GM18507 (cell line): ENCODE measurements at regions not wholly inside any gene's neighbourhood (a gene's known extent, or its start where the extent isn't known, plus 50 kb on each side); places are given as distances from the start of the nearest gene placed in this dataset.
"Not testable (repeated sequence)": the region's sequence is repeated elsewhere in the genome, so short reads cannot be mapped to it uniquely, and the experiment has no call there.

Source experiments
- DNase-seq: peaks from one replicate; pipeline ENCODE4 v3.0.0; 2011; ENCODE audit warnings: low read depth; ENCODE audit not compliant: insufficient read length; ENCODE audit errors: extremely low spot score
- FAIRE-seq: peaks from 2 replicates; lab custom pipeline; 2011; peaks lifted over from hg19 to GRCh38; lab: Jason Lieb, UNC

DNA sequence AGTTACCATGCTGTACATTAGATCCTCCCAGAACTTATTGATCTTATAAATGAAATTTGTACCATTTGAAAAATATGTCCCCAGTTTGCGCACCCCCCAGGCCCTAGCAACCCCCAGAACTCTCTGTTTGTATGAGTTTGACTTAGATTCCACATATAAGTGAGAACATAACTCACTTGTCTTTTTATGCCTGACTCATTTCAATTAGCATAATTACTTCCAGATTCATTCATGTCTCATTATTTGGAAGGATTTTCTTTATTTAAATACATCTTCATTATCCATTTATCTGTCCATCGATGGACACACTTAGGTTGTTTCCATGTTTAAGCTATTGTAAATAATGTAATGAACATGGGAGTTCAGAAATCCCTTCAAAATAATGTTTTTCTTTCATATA, 705.9 kb downstream of the CCDC85A start:
- no peak for DNase-seq

DNA sequence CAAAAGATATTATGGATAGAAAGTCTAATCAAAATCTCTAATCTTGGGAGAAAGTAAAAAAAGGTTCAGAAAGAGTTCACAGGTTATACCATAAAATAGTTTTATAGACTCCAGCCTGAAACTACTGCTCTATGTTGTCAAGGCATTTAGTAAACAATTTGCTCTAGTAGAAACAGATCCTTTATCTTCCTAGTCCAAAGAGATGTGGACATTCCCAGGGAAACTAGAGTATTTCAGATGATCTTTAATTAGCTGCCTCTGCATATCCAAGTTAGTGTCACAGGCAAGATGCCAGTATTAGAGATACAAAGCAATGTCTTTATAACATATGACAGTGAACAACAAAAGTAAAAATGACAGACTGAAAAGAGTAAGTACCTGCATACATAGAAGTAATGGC, 708.6 kb downstream of the CCDC85A start:
- DNase-seq = no peak
- no peak for FAIRE-seq

More for the DNA sequence above, 705.9 kb downstream of the CCDC85A start:
- FAIRE-seq = no peak

DNA sequence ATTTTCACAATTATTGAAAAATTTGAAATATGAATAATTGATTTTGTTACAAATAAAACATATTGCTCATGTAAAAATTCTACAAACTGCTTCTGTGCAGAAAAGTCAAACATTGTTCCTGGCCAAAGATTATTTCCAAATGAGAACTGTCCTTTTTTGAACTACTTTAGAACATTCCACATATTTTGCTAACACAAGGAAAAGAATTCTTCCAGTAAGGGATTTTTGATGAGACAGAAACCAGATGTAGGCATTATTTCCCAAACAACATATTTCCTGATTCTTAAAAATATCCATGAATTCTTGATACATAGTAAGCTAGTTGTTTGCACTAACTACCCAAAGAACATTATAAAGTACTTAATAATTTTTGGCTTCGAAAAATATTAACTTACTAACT, 715.2 kb downstream of the CCDC85A start:
- DNase-seq (no peak), FAIRE-seq (no peak)

DNA sequence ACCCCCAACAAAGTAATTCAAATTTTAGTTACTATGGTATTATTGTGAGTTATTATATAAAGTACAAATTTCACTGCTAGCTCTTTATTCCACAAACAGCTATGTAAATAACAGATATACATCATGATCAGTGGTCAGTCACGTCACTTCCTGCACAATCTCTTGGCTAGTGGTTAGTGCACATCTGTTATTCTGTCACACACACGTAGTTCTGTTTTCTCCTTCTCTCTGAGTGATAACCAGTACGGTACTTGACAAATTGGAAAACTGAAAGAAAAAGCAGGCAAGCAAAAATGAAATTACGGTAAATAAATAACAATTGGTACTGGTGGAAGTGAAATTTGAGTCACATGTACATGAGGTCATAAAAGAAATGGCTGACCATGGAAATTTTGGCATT, 728.7 kb downstream of the CCDC85A start:
- FAIRE-seq (no peak), DNase-seq (no peak)

DNA sequence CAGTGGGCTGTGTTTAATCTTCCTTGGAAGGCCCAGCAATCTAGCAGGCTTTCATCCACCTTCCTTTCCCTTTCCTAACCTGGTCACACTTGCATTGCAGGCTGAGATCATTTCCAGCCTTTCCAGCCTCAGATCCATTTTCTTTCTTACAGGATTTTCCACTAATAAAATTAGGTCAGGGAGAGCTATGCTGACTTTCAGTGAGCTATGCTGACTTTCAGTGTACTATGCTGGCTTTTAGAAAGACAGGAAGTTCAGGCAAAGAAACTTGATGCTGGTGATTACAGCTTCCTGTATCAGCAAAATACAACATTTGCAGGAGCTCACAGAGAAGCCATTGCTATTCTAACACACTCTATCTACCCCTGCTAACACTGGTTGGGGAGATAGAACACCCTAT, 735.0 kb downstream of the CCDC85A start:
- no peak for DNase-seq
- no peak for FAIRE-seq

DNA sequence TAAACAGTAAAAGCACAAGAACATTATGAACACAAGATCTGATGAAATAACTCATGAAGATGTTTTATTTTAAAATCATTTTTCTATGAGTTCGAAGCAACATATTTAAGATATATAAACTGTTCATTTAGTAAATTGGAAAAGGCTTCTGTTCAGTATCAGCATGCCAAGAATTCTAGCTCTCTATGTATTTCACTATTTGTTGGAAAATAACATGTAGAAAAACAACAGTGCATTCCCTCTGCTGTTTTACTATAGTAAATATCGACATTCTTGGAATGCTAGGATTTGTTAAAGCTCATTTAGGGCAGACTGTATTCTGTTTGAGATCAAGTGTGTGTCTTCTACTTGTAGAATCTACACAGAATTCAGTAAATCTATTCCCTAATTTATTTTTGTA, 750.2 kb downstream of the CCDC85A start:
- FAIRE-seq (no peak), DNase-seq (no peak)

DNA sequence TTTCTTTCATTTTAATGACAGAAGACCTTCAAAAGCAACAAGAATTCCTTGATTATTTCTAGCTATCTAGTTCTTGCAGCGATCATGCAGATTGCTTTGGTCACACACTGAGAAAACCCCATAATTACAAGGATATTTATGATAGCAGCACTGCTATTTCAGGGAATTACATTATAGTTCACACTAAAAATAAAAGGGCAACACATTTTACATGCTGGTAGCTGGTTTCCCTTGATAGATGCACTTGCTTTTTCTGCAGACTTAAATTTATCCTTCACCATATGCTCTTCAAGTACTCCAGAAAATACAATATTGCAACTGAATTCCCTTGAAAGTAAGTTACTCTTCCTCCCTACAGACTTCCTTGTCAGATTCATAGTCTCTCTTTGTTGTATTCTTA, 751.1 kb downstream of the CCDC85A start:
- DNase-seq (no peak), FAIRE-seq (no peak)

DNA sequence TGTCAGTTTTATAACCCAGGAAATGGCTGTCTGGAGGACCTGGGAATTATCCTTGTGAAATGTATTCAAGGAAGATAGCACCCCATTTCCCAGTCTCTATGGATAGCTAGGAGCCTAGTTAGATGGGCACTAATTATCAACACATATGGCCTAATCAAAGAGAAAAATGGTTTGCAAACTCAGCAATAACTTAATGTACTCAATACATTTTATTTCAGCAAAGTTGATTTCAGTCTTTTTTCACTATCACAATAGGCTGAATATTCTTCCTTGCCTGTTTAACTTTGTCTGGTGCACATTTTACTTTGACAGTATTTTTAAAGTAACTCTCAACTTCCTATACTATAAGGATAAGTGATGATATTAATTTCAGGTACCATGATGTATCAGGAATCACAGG, 756.3 kb downstream of the CCDC85A start:
- DNase-seq (no peak), FAIRE-seq (no peak)

DNA sequence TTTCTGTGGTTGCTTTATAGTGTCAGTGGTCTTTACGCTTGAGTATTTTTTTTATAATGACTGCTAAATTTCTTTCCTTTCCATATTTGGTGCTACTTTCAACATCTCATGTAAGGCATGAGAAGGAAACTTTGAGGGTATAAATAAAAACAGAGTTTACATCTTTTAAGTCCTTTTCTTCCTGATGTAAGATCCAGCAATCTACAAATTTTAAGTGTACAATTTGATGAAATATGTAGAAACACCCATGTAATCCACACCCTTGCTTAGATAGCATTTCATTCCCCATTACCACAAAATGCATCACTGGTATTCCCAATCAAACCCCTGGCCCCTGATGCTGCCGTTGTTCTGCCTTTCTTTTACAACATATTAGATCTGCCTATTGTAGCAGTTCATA, 769.1 kb downstream of the CCDC85A start:
- no peak for FAIRE-seq
- DNase-seq = no peak

DNA sequence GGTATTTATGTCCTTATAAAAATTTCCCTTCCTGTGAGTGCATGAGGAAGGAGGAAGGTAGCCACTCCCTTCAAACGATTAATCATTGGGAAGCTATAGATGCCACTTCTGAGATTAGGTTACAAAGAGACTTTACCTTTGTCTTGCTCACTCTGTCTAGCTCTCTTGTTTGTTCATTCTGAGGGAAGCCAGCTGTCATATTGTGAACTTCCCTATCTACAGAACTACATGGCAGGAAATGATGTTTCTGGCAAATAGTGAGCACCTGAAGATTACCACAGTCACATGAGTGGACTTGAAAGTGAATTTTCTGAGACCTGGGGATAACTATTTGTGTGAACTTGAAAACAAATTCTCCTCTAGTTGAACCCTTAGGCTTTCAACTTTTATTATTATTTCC, 776.8 kb downstream of the CCDC85A start:
- FAIRE-seq = no peak

DNA sequence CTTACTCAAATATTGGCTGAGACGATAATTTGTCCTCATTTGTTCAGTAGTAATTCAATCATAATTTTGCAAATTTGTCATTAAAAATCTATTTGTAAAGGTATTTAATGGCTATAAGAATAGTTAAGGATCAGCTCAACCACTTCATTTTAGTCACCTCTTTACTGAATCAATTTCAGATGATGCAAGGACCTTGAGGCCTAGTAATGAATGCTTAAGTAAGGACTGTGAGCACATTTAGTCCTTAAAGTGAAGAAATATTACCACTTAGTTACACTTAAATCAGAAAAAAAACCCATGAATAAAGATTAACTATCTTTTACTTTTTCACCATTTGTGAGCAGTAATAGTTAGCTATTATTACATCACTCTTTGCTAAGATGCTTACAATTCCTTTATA, 778.9 kb downstream of the CCDC85A start:
- FAIRE-seq = no peak
- no peak for DNase-seq

More for the DNA sequence above, 776.8 kb downstream of the CCDC85A start:
- no peak for DNase-seq

DNA sequence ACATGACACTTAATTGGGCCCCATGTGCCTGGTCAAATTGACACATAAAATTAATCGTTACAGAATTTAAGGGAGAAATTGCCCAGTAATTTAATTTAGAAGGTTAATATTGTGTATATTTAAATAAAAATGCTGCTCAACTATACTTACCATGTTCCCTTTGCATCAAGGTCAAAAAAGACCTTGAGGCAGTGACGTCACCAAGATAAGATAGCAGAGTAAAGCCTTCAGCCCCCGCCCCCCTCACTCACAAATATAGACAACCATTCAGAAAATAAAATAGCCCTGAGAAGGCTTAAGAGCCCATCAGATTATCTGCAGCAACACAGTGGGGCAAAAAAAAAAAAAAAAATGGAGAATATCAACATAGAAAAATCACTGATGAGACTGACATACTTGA, 785.7 kb downstream of the CCDC85A start:
- no peak for FAIRE-seq
- no peak for DNase-seq

DNA sequence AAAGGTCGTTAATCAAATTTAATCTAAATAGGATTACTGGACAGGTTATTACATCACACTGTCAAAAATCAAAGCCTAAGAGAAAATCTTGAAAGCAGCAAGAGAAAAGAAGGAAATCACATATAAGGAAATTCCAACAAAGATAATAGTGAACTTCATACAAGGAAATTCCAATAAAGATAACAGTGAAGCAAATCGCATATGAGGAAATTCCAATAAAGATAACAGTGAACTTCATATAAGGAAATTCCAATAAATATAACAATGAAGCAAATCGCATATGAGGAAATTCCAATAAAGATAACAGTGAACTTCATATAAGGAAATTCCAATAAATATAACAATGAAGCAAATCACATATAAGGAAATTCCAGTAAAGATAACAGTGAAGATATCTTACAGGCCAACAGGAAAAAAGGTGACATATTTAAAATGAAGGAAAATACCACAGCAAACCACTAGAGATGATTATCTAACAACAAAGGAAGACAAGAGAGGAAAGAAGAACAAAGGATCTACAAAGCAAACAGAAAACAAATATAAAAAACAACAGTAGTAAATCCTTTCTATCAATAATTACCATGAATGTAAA, 787.7 kb downstream of the CCDC85A start:
- FAIRE-seq (peak; percentile 9), DNase-seq (no peak)

DNA sequence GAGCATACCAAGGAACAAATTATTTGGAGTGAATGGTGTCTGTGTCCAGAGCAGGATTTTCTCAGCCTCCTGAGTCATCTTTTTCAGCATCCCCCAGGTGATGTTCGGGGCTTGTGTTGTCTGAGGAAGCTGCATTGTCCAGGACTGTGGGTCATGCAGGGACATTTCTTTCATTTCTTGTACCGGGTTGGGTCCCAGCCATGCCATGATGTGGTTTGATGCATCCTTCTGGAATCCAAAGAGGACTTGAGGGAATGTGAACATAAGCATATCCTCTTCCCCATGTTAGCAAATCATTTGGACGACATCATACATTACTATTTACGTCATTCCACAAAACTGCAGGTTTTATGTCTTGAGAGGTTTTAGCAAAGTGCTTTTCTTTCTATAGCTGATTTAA, 797.8 kb downstream of the CCDC85A start:
- FAIRE-seq (no peak), DNase-seq (no peak)

DNA sequence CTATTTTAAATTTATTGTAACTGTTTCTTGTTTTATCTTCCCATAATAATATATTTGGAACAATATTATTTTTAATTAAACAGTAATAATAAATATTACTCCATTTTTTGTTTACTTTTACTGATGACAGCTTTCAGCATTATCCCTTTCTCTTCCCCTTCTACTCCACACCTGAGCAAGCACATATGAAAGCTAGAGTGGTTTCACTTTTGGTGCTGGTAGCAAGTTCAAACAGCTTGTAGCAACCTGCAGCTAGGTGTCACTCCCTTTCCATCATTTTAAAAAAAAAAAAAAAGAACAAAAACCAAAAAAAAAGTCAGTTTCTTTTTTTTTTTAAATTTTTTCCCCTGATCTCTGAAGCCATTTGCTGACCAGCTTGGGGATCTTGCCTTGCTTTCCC, 801.8 kb downstream of the CCDC85A start:
- FAIRE-seq = no peak
- DNase-seq = no peak

DNA sequence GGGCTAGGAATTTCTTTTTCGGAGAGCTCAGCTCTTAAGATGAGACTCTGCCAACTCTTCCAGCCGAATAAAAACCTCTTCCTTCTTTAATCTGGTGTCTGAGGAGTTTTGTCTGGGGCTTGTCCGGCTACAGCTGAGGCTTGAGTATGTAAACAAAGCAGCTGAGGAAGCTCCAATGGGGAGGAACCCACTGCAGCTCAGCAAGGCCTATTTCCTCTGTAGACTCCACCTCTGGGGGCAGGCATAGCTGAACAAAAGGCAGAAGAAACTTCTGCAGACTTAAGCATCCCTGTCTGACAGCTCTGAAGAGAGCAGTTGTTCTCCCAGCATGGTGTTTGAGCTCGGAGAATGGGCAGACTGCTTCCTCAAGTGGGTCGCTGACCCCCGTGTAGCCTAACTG, 838.7 kb downstream of the CCDC85A start:
- DNase-seq (no peak), FAIRE-seq (no peak)

DNA sequence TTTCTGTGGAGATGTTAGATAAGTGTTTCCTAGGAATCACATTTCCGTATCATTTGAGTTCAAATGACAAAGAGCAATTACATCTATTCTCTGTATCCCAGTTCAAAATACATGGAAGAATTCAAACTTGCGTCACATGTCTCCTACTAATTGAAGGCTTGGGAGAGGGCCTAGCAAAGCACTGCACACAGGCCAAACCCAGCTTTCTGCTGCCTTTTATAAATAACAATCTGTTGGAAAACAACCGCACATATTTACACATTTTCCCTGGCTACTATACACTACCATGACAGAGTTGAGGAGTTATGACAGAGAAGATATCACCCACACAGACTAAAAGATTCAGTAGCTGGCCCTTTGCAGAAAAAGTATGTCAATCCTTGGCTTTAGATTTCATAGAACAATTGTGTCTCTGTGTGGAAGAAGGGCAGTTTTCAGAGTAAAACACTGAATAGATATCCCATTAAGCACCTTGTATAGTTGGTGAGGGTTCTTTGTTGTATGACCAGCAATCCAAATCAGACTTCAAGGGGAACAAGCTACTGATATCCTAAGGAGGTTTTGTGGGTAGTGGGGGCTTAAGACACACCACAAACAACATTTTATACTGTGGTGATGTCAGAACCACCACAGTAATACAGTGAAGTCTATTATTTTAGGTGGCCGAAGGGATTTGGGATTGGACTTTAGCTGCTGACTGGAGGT, 861.3 kb downstream of the CCDC85A start:
- DNase-seq = no peak
- no peak for FAIRE-seq

DNA sequence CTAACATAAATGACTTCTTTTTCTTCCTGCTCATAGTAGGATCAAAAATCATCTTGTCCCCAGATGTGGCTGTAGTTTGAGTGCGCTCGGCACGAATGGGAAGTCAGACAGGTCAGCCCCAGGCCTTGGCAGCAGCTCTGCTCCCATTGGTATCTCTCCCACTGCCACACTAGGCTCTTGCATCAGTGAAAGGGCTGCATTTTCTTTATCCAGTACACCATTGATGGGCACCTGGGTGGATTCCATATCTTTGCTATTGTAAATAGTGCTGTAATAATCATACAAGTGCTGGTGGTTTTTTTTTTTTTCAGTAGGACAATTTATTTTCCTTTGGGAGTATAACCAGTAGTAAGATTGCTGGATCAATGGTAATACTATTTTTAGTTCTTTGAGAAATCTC, 865.5 kb downstream of the CCDC85A start:
- no peak for DNase-seq
- FAIRE-seq = no peak

DNA sequence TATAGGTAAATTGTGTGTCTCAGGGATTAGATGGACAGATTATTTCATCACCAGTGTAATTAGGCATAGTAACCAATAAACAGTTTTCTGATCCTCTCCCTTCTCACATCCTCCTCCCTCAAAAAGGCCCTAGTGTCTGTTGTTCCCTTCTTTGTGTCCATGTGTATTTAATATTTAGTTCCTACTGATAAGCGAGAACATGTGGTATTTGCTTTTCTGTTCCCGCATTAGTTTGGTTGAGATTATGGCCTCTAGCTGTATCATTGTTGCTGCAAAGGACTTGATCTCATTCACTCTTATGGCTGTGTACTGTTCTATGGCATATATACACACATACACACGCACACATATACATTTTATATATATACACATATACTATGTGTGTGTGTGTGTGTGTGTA, 866.2 kb downstream of the CCDC85A start:
- no peak for DNase-seq
- no peak for FAIRE-seq

DNA sequence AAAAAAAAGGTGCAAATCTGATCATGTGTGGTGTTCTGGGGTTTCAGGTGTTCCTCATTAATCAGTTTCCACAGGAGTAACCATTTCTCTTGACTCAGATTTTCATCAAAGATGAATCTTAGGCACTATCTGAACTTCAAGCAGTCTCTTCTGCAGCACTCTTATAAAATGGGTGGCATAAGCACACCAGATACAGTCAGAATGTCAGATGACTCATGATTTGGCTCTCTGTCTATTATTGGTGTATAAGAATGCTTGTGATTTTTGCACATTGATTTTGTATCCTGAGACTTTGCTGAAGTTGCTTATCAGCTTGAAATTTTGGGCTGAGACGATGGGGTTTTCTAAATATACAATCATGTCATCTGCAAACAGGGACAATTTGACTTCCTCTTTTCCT, 882.5 kb downstream of the CCDC85A start:
- not testable (repeated sequence) for FAIRE-seq, DNase-seq

DNA sequence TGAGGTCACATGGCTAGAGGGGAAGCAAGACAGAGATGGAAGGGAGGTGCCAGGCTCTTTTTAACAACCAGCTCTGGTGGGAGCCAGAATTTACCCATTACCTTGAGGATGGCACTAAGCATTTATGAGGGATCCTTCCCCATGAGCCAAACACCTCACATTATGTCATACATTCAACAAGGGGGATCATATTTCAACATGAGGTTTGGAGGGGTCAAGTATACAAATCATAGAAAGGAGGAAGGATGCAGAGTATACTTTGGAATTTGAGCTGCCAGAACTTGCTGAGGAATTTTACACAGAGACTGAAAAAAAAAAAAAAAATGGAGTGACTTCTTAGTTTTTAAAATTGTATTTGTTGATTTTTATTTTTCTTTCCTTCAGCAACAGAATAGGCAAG, 891.4 kb downstream of the CCDC85A start:
- no peak for DNase-seq
- no peak for FAIRE-seq

DNA sequence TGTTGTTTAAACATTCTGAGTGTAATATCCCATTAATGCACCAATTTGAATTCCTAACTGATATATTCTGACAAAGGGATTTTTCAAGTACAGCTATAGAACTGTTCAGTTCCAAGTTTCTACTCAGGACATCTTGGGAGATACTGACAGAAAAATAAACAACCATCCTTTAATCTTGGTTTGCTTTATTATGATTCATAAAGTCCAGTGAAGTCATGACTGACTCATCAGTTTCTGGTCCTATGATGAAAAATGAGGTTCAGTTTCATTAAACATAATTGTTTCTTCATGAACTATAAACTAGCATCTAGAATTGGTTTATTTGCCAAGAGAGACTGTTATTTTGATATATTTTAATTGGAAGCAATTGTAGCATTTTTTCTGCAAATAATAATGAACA, 896.2 kb downstream of the CCDC85A start:
- DNase-seq (no peak), FAIRE-seq (no peak)
